Muscle of arm (tissue), 1 donor: ENCODE measurements at regions not wholly inside any gene's neighbourhood (a gene's known extent, or its start where the extent isn't known, plus 50 kb on each side); places are given as distances from the start of the nearest gene placed in this dataset.
"Not testable (repeated sequence)": the region's sequence is repeated elsewhere in the genome, so short reads cannot be mapped to it uniquely, and the experiment has no call there.

Experiments used
- DNase-seq: peaks from one replicate; pipeline ENCODE4 v3.0.0-alpha.2; 2013

DNA sequence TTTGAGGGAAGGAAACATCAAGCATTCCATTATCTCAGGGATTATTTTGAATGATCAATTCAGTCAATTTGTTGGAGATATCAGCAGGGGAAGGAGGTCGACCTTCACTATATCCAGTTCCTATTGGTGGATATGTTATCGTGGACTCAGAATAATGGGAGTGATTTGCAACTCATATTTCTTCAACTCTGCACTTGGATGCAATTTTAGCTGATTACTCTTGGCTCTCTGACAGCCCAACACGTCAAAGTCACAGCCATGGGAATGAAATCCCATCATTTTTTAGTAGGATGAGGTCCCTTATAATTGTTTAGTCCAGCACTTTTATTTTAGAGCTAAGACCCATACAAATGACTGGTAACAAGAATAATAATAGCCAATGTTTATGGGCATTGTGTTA, 371.8 kb upstream of the RPS23 start:
- DNase-seq, result no peak

DNA sequence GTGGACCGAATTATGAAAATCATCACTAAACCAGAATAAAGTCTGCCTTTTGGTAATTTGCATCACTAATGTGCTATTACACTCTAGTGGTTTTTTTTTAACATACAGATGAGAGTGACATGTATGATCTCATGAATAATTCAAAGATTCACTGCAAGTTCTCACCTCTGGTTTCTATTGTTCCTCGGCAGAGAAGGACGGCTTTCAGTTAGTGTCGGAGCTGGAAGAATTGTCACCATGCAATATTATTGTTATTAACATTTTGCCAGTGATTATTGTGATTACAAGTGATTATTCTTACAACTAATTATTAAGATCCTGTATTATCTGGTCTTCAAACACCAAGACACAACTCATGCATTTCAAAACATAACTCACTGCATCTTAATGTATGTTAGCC, 366.6 kb upstream of the RPS23 start:
- DNase-seq, result no peak

DNA sequence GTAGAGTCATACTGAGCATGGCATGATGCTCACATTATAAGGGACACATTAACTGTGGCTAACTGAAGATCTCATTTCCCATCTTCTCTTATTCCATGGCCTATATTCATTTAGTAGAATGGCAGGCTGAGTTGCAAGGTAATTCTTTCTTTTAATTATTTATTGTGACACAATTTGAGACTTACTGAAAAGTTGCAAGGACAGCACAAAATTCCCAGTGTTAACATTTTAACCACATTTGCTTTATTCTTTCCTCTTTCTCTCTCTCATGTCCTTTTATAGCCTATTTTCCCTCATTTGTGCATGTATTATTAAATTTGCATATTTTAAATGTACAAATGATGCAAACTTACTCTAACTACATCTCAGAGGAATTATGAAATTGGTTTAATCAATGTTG, 366.1 kb upstream of the RPS23 start:
- DNase-seq, result no peak

- no peak for DNase-seq
These were observed 364.2 kb upstream of the RPS23 start for GRCh38 chr5:82642313-82642712.

- DNase-seq, result peak; percentile 85
These were observed 363.3 kb upstream of the RPS23 start for GRCh38 chr5:82641331-82642003.

DNA sequence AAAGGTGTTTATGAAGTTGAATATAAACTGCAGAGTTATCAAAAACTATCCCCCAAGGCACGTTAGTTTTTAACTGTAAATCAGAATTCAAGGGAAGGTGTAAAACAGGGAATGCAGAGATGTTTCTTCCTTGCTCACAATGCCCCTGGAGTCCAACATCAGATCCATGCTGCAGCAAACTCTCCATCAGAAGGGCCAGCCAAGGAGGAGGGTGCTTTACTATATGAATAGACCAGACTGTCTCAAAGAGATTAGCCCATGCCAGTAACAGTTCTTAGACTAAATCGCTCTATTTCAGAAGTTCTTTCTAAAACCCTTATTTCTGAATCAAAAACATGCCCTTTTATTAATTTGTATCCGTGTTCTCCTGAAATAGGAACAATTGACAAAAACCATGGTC, 362.8 kb upstream of the RPS23 start:
- DNase-seq, result no peak

DNA sequence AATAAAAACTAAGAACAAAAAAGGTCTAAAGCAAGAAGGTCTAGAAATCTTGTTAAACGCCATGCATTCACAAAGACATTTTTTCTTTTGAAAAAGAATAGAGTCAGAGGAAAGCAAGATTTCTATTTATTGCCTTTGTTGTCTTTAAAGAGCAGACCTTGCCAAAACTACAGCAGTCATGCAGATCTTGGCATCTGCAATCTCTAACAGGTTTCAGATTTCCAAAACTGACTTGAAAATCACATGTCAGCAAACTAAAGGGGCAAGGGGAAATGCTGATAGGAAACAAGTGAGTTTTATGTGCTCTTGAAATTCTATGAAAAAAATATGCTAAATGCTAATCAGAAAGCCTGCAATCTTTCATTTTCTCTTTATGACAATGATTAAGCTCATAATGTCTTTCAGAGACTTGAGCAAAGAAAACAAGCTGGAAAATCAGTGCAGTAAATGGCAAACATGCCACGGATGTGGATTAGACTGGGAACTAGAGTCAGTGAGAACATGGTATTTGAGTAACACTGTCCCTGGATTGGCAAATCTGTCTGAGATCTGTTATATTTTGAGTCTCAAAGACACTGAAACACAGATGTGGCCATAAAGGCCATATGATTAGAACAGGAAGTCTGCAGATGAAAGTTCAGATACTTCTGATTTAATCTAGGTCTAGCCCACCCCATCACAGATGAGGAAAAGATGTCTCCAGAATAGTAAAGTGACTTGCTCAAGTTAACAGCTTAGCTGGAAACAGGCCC, 361.4 kb upstream of the RPS23 start:
- no peak for DNase-seq

- no peak for DNase-seq
These were observed 358.4 kb upstream of the RPS23 start for GRCh38 chr5:82636591-82636990.

DNA sequence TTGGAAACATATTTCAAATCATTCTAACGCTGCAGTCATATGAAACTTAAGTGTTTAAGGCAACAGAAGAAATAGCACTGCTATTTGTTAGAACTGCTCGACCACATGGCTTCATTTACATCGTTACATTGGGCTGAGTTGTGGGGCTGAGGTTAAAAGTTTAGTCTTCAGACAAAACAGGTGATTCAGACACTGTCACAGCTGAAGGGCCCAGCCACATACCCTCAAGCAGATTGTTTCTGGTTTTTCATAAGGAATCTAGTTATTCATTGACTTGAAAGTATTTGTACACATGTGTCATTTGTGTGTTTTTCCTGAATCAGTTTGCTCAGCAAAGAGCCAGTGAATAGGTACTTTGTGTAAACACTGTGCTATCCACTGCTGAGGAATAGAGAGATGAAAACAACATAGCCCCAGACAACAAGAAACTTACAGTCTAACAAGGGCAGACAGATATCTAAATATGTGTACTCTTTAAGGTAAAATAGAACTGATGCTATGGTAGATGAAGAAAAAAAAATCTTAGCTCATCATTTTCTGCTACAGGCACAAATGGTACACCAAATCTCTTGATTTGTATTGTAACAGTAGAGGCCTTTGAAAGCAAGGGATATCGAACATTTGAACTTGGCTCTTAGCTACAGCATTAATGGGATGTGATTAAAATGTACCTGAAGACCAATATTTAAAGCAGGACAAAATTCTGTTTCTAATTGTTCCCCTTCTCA, 357.6 kb upstream of the RPS23 start:
- DNase-seq, result no peak

GRCh38 chr5:82628364-82628910, 350.3 kb upstream of the RPS23 start:
- no peak for DNase-seq

DNA sequence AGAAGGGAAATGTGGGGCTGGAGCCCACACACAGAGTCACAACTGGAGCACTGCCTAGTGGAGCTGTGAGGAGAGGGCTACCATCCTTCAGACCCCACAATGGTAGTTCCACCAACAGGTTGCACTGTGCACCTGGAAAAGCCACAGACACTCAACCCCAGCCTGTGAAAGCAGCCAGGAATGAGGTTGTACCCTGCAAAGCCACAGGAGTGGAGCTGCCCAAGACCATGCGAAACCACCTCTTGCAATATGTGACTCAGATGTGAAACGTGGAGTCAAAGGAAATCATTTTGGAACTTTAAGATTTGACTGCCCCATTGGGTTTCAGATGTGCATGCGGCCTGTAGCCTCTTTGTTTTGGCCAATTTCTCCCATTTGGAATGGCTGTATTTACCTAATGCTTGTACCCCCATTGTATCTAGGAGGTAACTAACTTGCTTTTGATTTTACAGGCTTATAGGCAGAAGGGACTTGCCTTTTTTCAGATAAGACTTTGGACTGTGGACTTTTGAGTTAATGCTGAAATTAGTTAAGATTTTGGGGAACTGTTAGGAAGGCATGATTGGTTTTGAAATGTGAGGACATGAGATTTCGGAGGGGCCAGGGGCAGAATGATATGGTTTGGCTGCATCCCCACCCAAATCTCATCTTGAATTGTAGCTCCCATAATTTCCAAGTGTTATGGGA, 348.9 kb upstream of the RPS23 start:
- DNase-seq, result not testable (repeated sequence)

GRCh38 chr5:82626012-82626411, 347.9 kb upstream of the RPS23 start:
- not testable (repeated sequence) for DNase-seq

DNA sequence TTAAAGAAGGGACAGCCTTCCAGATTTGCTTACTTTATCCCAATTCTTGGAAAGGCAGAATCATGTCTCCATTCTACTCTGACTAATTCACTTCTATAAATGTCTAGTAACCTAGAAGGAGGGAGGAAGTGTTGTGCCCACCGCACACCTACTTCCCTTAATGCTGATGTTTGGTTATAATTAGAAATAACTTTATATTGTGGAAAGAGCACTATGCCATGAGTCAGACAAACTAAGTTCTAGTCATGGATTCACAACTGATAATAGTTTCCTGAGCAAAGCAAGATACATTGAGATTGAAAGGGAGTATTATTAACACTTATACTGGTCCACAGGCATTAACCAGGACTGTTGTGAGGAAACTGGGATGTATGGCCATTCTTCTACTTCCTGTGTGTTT, 345.9 kb upstream of the RPS23 start:
- DNase-seq, result no peak

DNA sequence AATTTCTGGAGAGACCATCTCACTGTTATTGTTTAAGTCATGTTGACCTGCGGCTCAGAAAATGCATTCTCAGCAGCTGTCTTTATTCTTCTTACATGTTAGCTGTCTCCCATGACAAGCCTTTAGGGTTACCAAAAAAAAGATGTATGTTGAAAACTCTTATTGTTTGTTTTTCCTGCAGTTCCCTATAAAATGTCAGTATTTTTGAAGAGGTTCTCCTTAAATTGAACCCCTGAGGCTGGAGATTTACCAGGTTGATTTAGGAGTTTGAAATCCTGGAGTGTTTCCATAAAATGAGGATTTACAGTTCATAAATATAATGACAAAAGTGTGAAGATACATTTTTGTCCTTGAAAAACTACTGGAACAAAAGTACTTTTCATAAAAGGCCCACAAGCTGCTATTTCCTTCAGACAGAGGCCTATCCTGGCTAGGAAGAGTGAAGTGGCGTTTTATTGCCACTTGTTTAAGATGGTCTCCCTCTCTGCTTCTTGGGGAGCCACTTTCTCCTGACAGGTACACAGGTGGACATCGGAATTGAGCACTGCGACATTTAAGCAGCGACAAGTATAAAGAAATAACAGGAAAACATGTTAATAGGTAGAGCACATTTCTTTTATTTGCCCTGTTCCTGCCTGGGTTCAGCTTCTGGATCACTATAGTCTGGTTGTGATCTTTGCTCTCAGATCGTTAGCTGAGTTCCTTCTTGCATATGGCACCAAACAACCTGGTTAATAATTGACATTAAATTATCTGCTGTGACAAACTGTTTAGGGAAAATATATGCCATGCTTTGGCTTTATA, 344.8 kb upstream of the RPS23 start:
- no peak for DNase-seq

DNA sequence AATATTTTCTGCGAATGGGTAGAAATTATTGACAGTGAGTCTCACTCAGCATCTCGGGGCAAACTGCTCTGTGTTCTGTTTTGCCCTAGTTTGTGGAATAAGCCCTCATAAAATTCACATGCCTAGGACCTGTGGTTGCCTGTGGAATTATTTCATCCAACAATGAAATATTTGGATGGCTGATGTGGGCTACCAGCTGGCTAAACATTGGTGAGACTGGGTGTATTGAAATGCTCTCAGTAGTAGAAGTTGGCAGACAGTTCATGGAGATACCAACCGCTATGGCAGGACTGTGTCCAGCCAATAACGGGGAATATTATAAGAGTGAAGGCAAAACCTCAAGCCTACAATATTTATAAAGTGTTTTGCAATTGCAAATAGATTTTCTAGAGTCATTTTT, 344.1 kb upstream of the RPS23 start:
- no peak for DNase-seq

DNA sequence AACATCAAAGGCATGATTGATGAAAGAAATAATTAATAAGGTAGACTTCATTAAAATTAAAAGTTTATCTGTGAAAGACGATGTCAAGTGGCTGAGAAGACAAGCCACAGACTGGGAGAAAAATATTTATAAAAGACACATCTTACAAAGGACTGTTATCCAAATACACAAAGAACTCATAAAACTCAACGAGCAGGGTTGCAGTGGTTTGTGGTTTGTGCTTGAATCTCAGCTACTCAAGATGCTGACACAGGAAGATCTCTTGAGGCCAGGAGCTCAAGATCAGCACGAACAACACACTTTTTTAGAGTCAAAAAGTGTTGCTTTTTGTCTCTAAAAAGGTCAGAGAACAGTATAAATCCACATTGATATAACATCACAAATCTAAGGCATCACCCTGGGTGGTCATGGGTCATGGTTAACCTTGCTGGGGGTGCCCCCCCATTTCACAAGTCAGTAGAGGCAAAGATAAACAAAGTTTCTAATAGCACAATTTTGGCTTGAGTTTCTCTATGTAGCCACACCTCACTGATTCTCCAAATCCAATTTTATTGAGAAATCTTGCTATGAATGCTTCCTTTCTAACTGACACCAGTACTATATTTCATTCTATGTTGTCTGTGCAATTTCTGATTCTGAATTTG, 342.9 kb upstream of the RPS23 start:
- DNase-seq, result no peak

DNA sequence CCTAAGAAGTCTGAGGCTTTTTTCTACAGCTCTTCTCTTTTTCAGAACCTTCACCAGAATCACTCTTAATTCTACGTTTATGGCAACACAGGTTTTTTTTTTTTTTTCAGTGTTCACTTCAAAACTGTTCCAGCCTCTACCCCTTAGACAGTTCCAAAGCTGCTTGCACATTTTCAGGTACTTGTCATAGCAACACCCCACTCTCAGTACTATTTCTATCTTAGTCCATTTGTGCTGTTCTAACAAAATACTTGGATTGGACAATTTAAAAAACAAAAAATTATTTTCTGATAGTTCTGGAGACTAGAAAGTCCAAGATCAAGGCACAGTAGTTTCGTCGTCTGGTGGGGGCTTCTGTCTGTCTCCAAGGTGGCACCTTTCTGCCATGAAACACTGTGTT, 340.9 kb upstream of the RPS23 start:
- no peak for DNase-seq

GRCh38 chr5:82614706-82615105, 336.6 kb upstream of the RPS23 start:
- no peak for DNase-seq

GRCh38 chr5:82613891-82614290, 335.7 kb upstream of the RPS23 start:
- no peak for DNase-seq

DNA sequence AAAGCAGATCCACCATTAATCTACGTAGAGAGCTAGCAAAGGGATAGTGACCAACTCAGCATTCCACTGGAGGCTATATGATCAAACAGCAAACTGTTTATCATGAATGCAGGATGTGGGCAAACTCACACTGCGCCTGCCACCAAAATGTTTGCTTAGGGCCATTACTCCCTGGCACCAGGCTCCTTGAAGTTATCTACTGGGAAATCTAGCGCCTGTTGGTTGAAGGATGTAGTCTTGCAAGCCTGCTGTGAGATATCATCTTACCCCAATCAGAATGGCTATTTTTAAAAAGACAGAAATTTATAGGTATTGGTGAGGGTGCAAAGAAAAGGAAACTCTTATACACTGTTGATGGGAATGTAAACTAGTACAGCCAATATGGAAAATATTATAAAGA, 332.5 kb upstream of the RPS23 start:
- no peak for DNase-seq
